Left lung (tissue), 4 donors: ENCODE measurements at regions not wholly inside any gene's neighbourhood (a gene's known extent, or its start where the extent isn't known, plus 50 kb on each side); places are given as distances from the start of the nearest gene placed in this dataset.

Source experiments
- ATAC-seq: fragments of 200-7000 bp; cut with Tn5 transposase; one replicate; pipeline ENCODE4 v1.9.1; 2020; ENCODE audit warnings: moderate library complexity
- DNase-seq, 4 donors: peaks; one replicate each; pipeline ENCODE4 v3.0.0-alpha.2; 2013 to 2020
- H3K27ac ChIP-seq, 2 donors: fragments of 200-600 bp; sonication (generic) in 1 of 2; one replicate each; pipeline versions ENCODE4 v1.5.0 to v1.8.0; 2020 to 2021
- H3K27me3 ChIP-seq, 2 donors: fragments of 200-600 bp; sonication (generic) in 1 of 2; one replicate each; pipeline versions ENCODE4 v1.5.0 to v1.8.0; 2020 to 2021
- H3K36me3 ChIP-seq, 2 donors: fragments of 200-600 bp; sonication (generic) in 1 of 2; one replicate each; pipeline versions ENCODE4 v1.5.0 to v1.8.0; 2020 to 2021
- H3K4me1 ChIP-seq, 2 donors: fragments of 200-600 bp; one replicate each; pipeline ENCODE4 v1.8.0; 2021
- H3K4me3 ChIP-seq, 2 donors: fragments of 200-600 bp; sonication (generic) in 1 of 2; one replicate each; pipeline versions ENCODE4 v1.5.0 to v1.8.0; 2020 to 2021; ENCODE audit warnings: mild to moderate bottlenecking in 1 of 2
- H3K9me3 ChIP-seq, 2 donors: fragments of 200-600 bp; sonication (generic) in 1 of 2; one replicate each; pipeline versions ENCODE4 v1.5.0 to v1.8.0; 2020 to 2021
- CTCF ChIP-seq, 2 donors: fragments of 200-600 bp; sonication (generic) in 1 of 2; IDR thresholded peaks; one replicate each; pipeline versions ENCODE4 v1.5.0 to v1.8.0; 2021; ENCODE audit warnings: antibody characterized with exemption in 2 of 2
- intact Hi-C, 2 donors: fragments of 100-400 bp; cut with DNase I; formaldehyde crosslinking; loops; one replicate each; pipeline versions ENCODE4 v1.11.2 to v1.14.2; 2022
- donor health status: DM: no; HTN: yes; CAD: no.
- donor health status: DM: no; HTN: no; CAD: no.

- ATAC-seq (no peak), DNase-seq (no peak)
- no peak for TF ChIP-seq CTCF (IDR thresholded peaks at IDR 0.05)
- no peaks in the 10 kb centered on the region for H3K27me3 ChIP-seq
- intact Hi-C loops: no loop called here
- H3K27ac ChIP-seq: no peak overlapping the region
- no peak overlapping the region for H3K4me3 ChIP-seq
- H3K9me3 ChIP-seq: peaks cover 0 to 15% of the 10 kb centered on the region in 2 donors
- no peaks in the 10 kb centered on the region for H3K4me1 ChIP-seq
- no peaks in the 10 kb centered on the region for H3K36me3 ChIP-seq
Observed at GRCh38 chrX:20857746-20858145, 516.5 kb upstream of the CNKSR2 start.

GRCh38 chrX:20838477-20838876 lies 535.7 kb upstream of the CNKSR2 start:
- H3K36me3 ChIP-seq: no peaks in the 10 kb centered on the region
- ATAC-seq (no peak), DNase-seq (no peak)
- no peak overlapping the region for H3K4me3 ChIP-seq
- intact Hi-C loops: no loop called here
- H3K4me1 ChIP-seq: no peaks in the 10 kb centered on the region
- no peaks in the 10 kb centered on the region for H3K27me3 ChIP-seq
- peaks cover 0 to 2% of the 10 kb centered on the region in 2 donors for H3K9me3 ChIP-seq
- H3K27ac ChIP-seq: no peak overlapping the region
- no peak for TF ChIP-seq CTCF (IDR thresholded peaks at IDR 0.05)

GRCh38 chrX:20829665-20830491 lies 544.3 kb upstream of the CNKSR2 start:
- intact Hi-C loops: no loop called here
- Histone ChIP-seq H3K4me1 (no peaks in the 10 kb centered on the region), H3K9me3 (no peaks in the 10 kb centered on the region), H3K36me3 (no peaks in the 10 kb centered on the region), H3K27ac (no peak overlapping the region), H3K27me3 (no peaks in the 10 kb centered on the region), H3K4me3 (no peak overlapping the region)
- no peak for TF ChIP-seq CTCF (IDR thresholded peaks at IDR 0.05)
- peak in 2 of 4 donors; percentile 34 to 56 for DNase-seq
- ATAC-seq: no peak

- Histone ChIP-seq H3K4me1 (no peaks in the 10 kb centered on the region), H3K36me3 (no peaks in the 10 kb centered on the region), H3K27ac (no peak overlapping the region), H3K9me3 (no peaks in the 10 kb centered on the region), H3K4me3 (no peak overlapping the region), H3K27me3 (no peaks in the 10 kb centered on the region)
- ATAC-seq (no peak), DNase-seq (no peak)
- TF ChIP-seq CTCF (IDR thresholded peaks at IDR 0.05): no peak
- intact Hi-C loops: no loop called here
Observed at GRCh38 chrX:20825984-20826383, 548.2 kb upstream of the CNKSR2 start.

- TF ChIP-seq CTCF (IDR thresholded peaks at IDR 0.05): no peak
- intact Hi-C loops: no loop called here
Observed at GRCh38 chrX:20803971-20804370, 537.3 kb upstream of the RPS6KA3 start.

More at GRCh38 chrX:20803971-20804370, 537.3 kb upstream of the RPS6KA3 start:
- ATAC-seq (no peak), DNase-seq (no peak)
- Histone ChIP-seq H3K27me3 (no peaks in the 10 kb centered on the region), H3K4me3 (no peak overlapping the region), H3K36me3 (no peaks in the 10 kb centered on the region), H3K27ac (no peak overlapping the region), H3K9me3 (no peaks in the 10 kb centered on the region), H3K4me1 (no peaks in the 10 kb centered on the region)
